Stromal cell of bone marrow (primary cell): ENCODE measurements at regions not wholly inside any gene's neighbourhood (a gene's known extent, or its start where the extent isn't known, plus 50 kb on each side); places are given as distances from the start of the nearest gene placed in this dataset.
"Not testable (repeated sequence)": the region's sequence is repeated elsewhere in the genome, so short reads cannot be mapped to it uniquely, and the experiment has no call there.

ENCODE experiments used
- DNase-seq: peaks from one replicate; pipeline ENCODE4 v3.0.0-alpha.2; 2012; ENCODE audit warnings: low read depth

DNA sequence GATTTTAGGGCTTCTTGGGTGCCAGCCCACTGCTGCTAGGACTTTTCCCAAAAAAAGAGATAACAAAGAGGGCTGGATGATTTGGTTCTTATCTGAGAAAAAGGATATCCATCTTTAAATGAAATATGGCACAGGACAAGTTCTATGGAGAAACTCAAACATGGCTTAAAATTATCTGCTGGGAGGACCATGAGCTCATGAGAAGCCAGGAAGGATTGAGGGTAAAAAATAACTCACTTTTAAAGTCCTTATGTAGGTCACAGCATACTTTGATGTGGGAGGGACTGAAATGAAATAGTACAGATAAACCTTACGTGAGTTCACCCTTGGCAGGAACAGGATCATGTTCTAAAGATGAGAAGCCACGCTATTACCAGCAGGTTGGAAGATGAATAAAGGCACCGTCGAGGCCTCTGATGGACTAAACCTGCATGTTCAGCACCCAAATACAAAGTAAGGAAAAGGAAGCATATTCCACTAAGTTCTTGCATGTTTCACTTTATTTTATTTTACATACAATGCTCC lies 369.2 kb upstream of the KLF6 start:
- DNase-seq = no peak

DNA sequence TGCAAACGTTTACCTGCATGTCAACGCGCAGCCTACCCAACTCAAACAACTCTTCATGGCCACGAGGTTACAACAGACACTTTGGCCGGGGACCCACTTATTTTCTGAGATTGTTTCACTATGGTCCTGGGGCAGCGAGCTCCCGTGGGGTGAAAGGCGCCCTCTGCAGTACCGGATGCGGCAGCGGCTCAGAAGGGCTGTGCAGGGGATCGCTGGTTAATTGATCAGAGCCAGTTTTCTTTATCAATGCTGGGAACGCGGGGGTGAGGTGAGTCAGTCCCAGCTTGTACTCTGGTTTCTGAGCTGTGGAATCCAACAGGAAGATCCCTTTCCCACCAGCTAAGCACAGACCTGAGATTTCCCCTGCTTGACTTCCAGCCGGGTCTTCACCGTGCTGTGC lies 366.5 kb upstream of the KLF6 start:
- no peak for DNase-seq

DNA sequence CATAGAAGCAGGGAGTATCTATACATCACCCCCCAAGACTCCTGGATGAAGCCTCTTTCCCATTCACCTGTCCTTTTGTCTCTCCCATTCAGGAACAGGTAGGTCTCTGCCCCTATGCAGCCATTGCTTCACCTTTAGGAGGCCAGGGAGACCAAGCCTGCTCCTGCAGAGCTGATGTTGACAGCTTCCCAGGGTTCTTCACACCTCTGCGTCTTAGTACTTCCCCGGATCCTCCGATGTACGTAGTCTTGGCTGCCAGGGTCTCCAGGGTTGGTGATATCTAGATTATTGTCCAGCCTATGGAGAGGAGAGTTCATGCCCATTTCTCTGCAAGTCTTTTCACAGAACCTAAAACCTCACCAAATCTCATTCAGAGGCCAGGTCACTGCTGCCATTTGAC lies 365.7 kb upstream of the KLF6 start:
- DNase-seq = no peak

GRCh38 chr10:4149460-4149859 lies 364.5 kb upstream of the KLF6 start:
- not testable (repeated sequence) for DNase-seq

DNA sequence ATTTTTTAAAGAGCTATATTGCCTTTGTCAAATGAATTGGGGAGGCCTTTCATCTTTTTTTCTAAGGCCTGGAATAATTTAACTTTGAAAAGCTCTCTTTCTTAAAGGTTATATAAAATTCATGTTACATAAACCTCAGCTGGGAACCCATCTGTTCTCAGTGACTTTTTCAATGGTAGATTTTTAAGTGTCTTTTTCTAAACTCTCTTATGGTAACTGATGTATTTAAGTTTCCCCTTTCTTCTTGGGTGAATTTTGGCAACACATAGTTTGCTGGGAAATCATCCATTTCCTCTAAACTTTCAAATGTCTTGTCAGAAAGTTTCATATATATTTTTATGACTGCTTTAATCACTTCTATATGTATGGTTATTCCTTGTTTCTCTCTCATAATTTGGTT lies 362.2 kb upstream of the KLF6 start:
- DNase-seq = no peak

DNA sequence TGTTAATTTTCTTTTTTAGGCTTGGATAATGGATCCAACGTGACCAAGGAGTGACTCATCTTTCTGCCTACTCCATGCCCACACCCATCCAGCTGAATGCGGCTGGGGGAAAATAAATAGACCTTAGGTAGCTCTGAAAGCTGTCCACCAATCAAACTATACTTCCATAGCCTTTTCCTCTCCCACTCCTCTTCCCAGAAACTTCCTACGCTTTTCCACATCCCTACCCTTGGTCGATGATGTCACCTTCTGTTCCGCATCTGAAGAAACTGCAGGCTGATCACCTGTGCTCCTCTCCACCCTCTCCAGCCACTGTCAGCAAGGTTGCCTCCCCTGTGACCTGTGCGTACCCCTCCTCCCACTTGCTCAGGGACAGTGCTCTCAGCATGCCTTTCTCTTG lies 359.8 kb upstream of the KLF6 start:
- DNase-seq = no peak

GRCh38 chr10:4141471-4141870 lies 356.5 kb upstream of the KLF6 start:
- no peak for DNase-seq

- no peak for DNase-seq
Measured at GRCh38 chr10:4138146-4138721, 353.2 kb upstream of the KLF6 start.

DNA sequence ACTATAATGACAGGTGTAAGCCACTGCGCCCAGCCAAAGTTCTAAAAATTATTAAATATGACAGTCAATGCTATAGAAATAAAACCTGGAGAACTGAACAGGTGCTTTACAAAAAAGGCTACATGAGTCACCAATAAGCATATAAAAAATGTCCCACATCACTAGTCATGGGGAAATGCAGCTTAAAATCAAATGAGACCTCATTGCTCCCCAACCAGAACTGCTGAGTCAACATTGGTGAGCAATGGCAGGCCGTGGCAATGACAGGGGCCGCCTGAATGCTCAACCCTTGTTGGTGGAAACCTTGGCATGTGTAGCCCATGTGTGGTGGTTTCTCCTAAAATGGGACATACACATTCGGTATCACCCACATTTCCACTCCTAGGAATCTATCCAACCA lies 352.3 kb upstream of the KLF6 start:
- DNase-seq = no peak

DNA sequence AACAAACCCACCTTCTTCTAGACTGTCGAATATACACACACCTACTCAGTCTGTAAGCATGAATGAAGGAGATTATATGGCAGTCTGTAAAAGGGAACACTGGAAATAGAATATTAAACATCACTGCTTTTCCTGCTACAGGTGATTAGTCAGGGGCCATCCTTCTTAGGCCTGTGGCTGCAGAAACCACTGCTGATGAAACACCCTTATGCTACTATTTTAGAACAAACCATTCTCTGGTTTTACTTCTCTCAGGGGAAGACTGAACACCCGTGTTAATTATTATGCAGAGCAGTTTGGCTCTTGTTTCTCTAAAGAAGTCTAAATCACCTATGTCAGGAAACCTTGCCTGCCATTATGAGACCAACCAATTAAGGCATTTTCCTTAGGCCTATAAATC lies 351.1 kb upstream of the KLF6 start:
- DNase-seq = no peak

- no peak for DNase-seq
Measured at GRCh38 chr10:4132216-4132556, 347.2 kb upstream of the KLF6 start.

DNA sequence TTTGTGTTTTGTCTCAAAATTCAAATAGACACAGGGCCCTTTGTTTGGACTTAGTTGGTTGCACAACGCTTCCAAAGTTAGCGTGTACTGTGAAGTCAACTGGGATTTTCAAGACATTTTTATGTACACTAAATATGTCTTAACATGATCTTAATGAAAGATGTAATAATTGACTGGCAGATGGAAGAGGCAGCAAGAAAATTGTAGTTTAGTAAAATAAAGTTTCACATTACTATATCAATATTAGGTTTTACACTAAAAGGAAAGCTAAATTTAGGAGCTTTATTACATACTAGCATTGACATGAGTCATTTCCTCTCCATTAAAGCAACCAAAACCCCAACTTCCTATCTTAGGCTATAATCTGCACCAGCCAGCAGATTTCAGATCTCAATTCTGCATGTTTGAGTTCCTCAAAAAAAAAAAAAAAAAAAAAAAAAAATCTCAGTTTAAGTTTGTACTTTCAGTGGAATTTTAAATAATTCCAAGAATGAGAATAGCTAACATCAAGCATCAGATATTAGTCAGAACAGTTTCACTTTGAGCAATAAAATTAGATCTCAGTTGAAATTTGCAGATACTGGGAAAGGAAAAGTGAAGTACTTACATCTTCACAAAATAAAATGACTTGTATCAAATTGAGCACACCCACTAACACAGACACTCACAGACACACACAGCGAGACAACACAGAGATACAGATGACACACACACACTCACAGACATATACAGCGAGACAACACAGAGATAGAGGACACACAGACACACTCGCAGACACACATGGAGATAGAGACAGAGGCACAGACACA lies 346.6 kb upstream of the KLF6 start:
- peak; percentile 94 for DNase-seq

DNA sequence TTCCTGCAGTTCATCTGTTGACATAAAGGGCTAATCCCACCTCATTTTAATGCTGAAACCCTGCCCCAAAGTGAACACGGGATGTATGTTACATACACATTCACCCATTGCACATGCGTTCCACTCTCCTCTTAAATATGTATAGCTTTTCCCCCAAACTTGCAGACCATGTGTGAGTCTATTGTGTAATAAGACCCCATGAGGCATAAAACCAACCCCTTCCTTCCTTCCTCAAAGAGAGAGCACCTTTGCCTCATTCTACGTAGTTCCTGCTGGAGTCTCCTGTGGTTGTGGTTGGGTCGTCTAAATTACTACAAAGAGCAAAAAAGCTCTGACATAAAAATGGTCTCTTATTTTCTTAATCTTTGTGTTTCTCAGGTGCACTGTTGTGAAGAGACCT lies 345.7 kb upstream of the KLF6 start:
- DNase-seq = no peak

- DNase-seq = no peak
Measured at GRCh38 chr10:4129866-4130477, 345.0 kb upstream of the KLF6 start.

DNA sequence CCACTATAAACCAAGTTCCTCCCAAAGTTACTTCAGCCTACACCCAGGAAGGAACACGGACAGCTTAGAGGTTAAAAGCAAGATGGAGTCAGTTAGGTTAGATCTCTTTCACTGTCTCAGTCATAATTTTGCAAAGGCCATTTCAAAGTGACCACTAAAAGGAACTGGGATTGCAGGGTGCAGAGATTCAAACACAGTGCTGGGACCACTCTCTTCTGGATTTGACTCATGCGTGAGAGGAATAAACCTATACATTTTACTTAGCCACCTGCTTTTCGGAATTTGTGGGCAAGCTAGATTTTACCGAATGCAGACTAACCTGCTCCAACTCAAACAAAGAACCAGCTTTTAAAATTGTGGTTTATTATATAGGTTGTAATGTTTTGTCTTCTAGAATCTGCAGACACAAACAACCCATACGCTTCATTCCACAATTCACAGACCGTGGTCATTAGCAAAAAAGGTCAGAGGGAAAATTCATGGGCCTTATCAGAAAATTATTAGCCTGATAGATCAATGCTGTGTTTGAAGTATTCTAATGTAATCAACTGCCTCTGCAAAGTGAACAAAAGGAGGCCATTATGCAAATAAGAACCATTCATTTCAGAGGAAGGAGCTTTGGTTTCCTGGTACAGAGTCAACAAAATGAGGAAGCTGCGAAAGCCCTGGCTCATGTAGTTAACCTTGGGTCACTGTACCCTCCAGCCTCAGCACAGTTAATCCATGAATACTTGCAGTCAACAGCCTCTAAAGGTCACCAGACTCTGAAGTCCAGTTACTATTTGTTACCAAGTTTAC lies 342.7 kb upstream of the KLF6 start:
- DNase-seq = no peak

DNA sequence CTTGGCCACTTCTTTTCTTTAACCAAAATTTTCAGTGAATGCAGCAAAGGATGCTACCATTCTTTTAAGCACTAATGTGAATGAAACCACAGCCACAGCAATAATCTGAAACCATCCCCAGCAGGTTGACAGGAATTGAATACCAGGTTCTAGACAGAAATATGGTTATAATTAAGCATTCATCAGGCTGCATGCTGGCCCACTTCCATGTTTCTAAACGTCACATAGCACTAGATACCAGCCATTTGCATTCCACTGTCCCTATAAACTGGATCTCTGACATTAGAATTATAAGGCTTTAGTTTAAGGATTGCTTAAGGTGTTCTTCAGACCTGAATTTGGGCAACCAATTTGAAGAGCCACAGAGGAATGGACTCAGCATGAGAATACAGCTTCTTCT lies 340.8 kb upstream of the KLF6 start:
- no peak for DNase-seq

DNA sequence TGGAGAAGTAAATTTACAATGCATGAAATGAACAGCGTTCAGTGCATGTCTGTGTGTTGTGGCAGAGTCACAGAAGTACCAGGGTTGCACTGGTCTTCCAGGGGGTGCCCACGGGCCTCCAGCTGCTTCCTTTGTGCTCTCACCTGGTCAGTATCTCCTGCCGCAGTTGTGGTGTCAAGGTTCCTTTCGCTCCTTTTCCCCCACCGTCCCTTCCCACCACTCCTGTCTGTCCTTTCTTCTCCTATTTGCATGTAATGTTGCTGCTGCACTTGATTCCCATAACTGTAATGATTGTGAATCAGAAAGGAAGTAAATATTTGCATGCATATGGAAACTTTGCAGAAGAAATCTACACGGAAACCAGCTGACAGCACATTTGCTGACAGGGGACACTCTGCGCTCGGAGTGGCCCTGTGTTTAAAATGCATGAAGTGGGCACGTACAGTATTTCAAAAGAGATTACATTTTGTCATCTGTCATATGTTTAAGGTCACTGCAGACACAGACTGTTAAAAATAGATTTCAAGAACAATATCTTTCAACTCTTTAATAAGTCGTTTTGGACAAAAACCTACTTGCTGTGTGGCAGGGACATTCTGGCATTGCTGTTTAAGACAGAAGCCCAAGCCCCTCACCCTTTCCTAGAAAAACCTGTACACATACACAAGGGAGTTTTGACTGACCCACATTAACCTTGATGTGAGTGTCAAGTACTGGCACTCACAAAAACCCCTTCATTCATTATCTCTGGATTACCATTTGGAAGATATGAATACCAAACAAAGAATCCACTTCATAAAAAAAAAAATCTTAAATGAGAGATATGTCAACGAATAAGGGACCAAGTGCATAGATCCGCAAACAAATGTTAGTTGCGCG lies 336.7 kb upstream of the KLF6 start:
- DNase-seq = no peak

DNA sequence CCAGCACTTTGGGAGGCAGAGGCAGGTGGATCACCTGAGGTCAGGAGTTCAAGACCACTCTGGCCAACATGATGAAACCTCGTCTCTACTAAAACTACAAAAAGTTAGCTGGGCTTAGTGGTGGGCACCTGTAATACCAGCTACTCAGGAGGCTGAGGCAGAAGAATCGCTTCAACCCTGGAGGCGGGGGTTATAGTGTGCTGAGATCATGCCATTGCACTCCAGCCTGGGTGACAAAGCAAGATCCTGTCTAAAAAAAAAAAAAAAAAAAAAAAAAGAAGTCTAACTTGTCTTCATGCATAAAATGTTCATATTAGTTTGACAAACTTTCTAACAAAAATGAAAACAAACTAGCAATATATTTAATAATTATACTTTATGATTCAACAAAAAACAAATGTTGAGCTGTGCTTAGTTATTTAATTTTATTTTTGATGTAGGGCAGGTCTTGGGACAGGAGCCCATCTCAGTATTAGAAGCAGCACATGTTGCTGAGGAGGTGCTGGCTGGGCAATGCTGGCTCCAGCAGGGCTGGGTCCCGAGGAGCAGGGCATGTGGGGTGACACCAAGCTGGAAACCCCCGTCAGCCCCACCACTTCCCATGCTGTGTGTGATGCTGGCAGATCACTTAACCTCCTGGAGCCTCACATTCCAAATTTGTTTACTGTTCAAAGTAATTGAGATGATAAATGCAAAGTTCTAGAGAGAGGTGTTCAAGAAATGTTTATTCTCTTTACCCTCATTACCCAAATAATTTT lies 335.3 kb upstream of the KLF6 start:
- DNase-seq = no peak

GRCh38 chr10:4119107-4119506 lies 334.1 kb upstream of the KLF6 start:
- DNase-seq = no peak

GRCh38 chr10:4117604-4118003 lies 332.6 kb upstream of the KLF6 start:
- DNase-seq = no peak

GRCh38 chr10:4111643-4112042 lies 326.6 kb upstream of the KLF6 start:
- peak; percentile 66 for DNase-seq
